Activated T-cell treated with anti-CD3 and anti-CD28 coated beads for 1 hour (primary cell): ENCODE measurements at regions not wholly inside any gene's neighbourhood (a gene's known extent, or its start where the extent isn't known, plus 50 kb on each side); places are given as distances from the start of the nearest gene placed in this dataset.
"Not testable (repeated sequence)": the region's sequence is repeated elsewhere in the genome, so short reads cannot be mapped to it uniquely, and the experiment has no call there.

Experiments used
- DNase-seq: peaks from one replicate; pipeline ENCODE4 v3.0.0-alpha.2; 2020; ENCODE audit warnings: low read depth

- DNase-seq, result no peak
Measured at GRCh38 chr5:5738797-5739489, 316.5 kb downstream of the ICE1 start.

GRCh38 chr5:5736007-5736406 lies 313.5 kb downstream of the ICE1 start:
- DNase-seq, result no peak

GRCh38 chr5:5733058-5733457 lies 310.6 kb downstream of the ICE1 start:
- not testable (repeated sequence) for DNase-seq

- DNase-seq, result no peak
Measured at GRCh38 chr5:5726401-5726800, 303.9 kb downstream of the ICE1 start.

- no peak for DNase-seq
Measured at GRCh38 chr5:5721881-5722280, 299.4 kb downstream of the ICE1 start.

GRCh38 chr5:5719292-5719691 lies 296.8 kb downstream of the ICE1 start:
- DNase-seq, result no peak

GRCh38 chr5:5716665-5717064 lies 294.2 kb downstream of the ICE1 start:
- DNase-seq, result no peak

GRCh38 chr5:5711592-5711991 lies 289.1 kb downstream of the ICE1 start:
- no peak for DNase-seq

- no peak for DNase-seq
Measured at GRCh38 chr5:5711112-5711511, 288.6 kb downstream of the ICE1 start.

- DNase-seq, result no peak
Measured at GRCh38 chr5:5710471-5710870, 288.0 kb downstream of the ICE1 start.

- no peak for DNase-seq
Measured at GRCh38 chr5:5708367-5708919, 286.0 kb downstream of the ICE1 start.

GRCh38 chr5:5705010-5705409 lies 282.5 kb downstream of the ICE1 start:
- DNase-seq, result no peak

GRCh38 chr5:5704352-5704751 lies 281.9 kb downstream of the ICE1 start:
- no peak for DNase-seq

GRCh38 chr5:5702934-5703333 lies 280.5 kb downstream of the ICE1 start:
- DNase-seq, result no peak

GRCh38 chr5:5700549-5700948 lies 278.1 kb downstream of the ICE1 start:
- DNase-seq, result no peak

GRCh38 chr5:5699062-5699461 lies 276.6 kb downstream of the ICE1 start:
- DNase-seq, result no peak

- no peak for DNase-seq
Measured at GRCh38 chr5:5695266-5695665, 272.8 kb downstream of the ICE1 start.

- no peak for DNase-seq
Measured at GRCh38 chr5:5688925-5689310, 266.4 kb downstream of the ICE1 start.

GRCh38 chr5:5688194-5688924 lies 265.9 kb downstream of the ICE1 start:
- DNase-seq, result no peak

- no peak for DNase-seq
Measured at GRCh38 chr5:5687113-5687512, 264.6 kb downstream of the ICE1 start.

- DNase-seq, result no peak
Measured at GRCh38 chr5:5686356-5686755, 263.9 kb downstream of the ICE1 start.

- no peak for DNase-seq
Measured at GRCh38 chr5:5685737-5686136, 263.3 kb downstream of the ICE1 start.

- DNase-seq, result no peak
Measured at GRCh38 chr5:5683174-5683573, 260.7 kb downstream of the ICE1 start.

GRCh38 chr5:5678909-5679308 lies 256.4 kb downstream of the ICE1 start:
- DNase-seq, result no peak
